ENCODE measurements at regions not wholly inside any gene's neighbourhood (a gene's known extent, or its start where the extent isn't known, plus 50 kb on each side); places are given as distances from the start of the nearest gene placed in this dataset.

DNA sequence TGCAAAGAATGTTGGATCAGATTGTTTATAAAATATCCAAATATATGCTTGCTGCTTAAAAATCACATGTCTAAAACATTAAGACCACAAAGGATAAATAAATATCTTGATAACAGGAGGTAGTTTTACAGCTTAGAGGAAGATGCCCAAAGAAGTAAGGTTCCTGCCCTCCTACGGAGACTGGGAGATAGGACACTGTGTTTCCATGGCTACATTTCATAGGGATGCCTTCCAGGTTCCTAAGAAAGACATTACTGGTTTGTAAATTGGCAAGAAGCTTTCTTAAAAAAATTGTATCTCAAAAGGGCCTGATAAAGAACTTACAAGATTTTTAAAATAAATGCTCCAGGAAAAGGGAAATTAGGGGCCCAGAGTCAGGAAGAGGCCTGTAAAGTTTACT is 437.2 kb downstream of the HINT1 start:
- TF ChIP-seq, protein P1, sequence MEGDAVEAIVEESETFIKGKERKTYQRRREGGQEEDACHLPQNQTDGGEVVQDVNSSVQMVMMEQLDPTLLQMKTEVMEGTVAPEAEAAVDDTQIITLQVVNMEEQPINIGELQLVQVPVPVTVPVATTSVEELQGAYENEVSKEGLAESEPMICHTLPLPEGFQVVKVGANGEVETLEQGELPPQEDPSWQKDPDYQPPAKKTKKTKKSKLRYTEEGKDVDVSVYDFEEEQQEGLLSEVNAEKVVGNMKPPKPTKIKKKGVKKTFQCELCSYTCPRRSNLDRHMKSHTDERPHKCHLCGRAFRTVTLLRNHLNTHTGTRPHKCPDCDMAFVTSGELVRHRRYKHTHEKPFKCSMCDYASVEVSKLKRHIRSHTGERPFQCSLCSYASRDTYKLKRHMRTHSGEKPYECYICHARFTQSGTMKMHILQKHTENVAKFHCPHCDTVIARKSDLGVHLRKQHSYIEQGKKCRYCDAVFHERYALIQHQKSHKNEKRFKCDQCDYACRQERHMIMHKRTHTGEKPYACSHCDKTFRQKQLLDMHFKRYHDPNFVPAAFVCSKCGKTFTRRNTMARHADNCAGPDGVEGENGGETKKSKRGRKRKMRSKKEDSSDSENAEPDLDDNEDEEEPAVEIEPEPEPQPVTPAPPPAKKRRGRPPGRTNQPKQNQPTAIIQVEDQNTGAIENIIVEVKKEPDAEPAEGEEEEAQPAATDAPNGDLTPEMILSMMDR (conservative IDR thresholded peaks at IDR 0.05; ENCODE audit: low read length), result no peak
- no peak for TF ChIP-seq EZH2phosphoT487 (IDR thresholded peaks at IDR 0.05; ENCODE audit: borderline replicate concordance)
